MM.1S (cell line): ENCODE measurements at regions not wholly inside any gene's neighbourhood (a gene's known extent, or its start where the extent isn't known, plus 50 kb on each side); places are given as distances from the start of the nearest gene placed in this dataset.

Experiments
- DNase-seq: peaks from one replicate; pipeline ENCODE4 v3.0.0-alpha.2; 2015
- H2AFZ ChIP-seq: fragments of 300-600 bp; sonication (generic); 2 replicates; pipeline ENCODE4 v1.6.0; 2016; ENCODE audit warnings: antibody characterized with exemption, low read length
- H3F3A ChIP-seq: fragments of 300-600 bp; sonication (generic); 2 replicates; pipeline ENCODE4 v1.6.1; 2016; ENCODE audit warnings: mild to moderate bottlenecking, antibody characterized with exemption, low read length, moderate library complexity, mixed read lengths; ENCODE audit not compliant: insufficient read depth
- H3K27ac ChIP-seq: fragments of 300-600 bp; sonication (generic); 2 replicates; pipeline ENCODE4 v1.5.1; 2016; ENCODE audit warnings: mild to moderate bottlenecking, low read length
- H3K27me3 ChIP-seq: fragments of 300-600 bp; sonication (generic); replicated peaks from 2 replicates; pipeline ENCODE4 v1.6.0; 2016; ENCODE audit warnings: low read length; ENCODE audit not compliant: insufficient read depth
- H3K36me3 ChIP-seq: fragments of 300-600 bp; sonication (generic); replicated peaks from 2 replicates; pipeline ENCODE4 v1.6.1; 2016; ENCODE audit warnings: mild to moderate bottlenecking, low read length, mixed read lengths; ENCODE audit not compliant: insufficient read depth
- H3K4me1 ChIP-seq: fragments of 300-600 bp; sonication (generic); 2 replicates; pipeline ENCODE4 v1.6.1; 2016; ENCODE audit warnings: low read length, mixed read lengths
- H3K4me2 ChIP-seq: fragments of 300-600 bp; sonication (generic); 2 replicates; pipeline ENCODE4 v1.6.0; 2016; ENCODE audit warnings: low read depth, low read length
- H3K4me3 ChIP-seq: fragments of 300-600 bp; sonication (generic); 2 replicates; pipeline ENCODE4 v1.5.1; 2016; ENCODE audit warnings: low read length, mixed read lengths
- H3K79me2 ChIP-seq: fragments of 300-600 bp; sonication (generic); 2 replicates; pipeline ENCODE4 v1.6.1; 2016; ENCODE audit warnings: mixed run types, low read length, mixed read lengths
- H3K9ac ChIP-seq: fragments of 300-600 bp; sonication (generic); 2 replicates; pipeline ENCODE4 v1.6.1; 2016; ENCODE audit warnings: low read length, mixed read lengths
- H3K9me2 ChIP-seq: fragments of 300-600 bp; sonication (generic); replicated peaks from 2 replicates; pipeline ENCODE4 v1.6.1; 2016; ENCODE audit warnings: mild to moderate bottlenecking, low read length, mixed read lengths; ENCODE audit not compliant: insufficient read depth
- H3K9me3 ChIP-seq: fragments of 300-600 bp; sonication (generic); replicated peaks from 2 replicates; pipeline ENCODE4 v1.6.1; 2016; ENCODE audit warnings: mild to moderate bottlenecking, low read length, mixed read lengths; ENCODE audit not compliant: insufficient read depth
- H4K20me1 ChIP-seq: fragments of 300-600 bp; sonication (generic); 2 replicates; pipeline ENCODE4 v1.6.1; 2016; ENCODE audit warnings: mild to moderate bottlenecking, low read length, moderate library complexity, mixed read lengths; ENCODE audit not compliant: insufficient read depth
- EZH2 ChIP-seq: fragments of 300-600 bp; sonication (generic); optimal IDR thresholded peaks from 2 replicates; pipeline ENCODE3; 2017; ENCODE audit warnings: low read depth, mild to moderate bottlenecking, antibody characterized with exemption, low read length, mixed read lengths
- EZH2phosphoT487 ChIP-seq: fragments of 300-600 bp; sonication (generic); IDR thresholded peaks from 2 replicates; pipeline ENCODE4 v1.6.1; 2018; ENCODE audit warnings: antibody characterized with exemption, low read length
- TF ChIP-seq, protein P1 (sequence below): fragments of 300-600 bp; sonication (generic); IDR thresholded peaks from 2 replicates; pipeline ENCODE4 v1.5.1; 2016; ENCODE audit warnings: antibody characterized with exemption, low read length, mixed read lengths

DNA sequence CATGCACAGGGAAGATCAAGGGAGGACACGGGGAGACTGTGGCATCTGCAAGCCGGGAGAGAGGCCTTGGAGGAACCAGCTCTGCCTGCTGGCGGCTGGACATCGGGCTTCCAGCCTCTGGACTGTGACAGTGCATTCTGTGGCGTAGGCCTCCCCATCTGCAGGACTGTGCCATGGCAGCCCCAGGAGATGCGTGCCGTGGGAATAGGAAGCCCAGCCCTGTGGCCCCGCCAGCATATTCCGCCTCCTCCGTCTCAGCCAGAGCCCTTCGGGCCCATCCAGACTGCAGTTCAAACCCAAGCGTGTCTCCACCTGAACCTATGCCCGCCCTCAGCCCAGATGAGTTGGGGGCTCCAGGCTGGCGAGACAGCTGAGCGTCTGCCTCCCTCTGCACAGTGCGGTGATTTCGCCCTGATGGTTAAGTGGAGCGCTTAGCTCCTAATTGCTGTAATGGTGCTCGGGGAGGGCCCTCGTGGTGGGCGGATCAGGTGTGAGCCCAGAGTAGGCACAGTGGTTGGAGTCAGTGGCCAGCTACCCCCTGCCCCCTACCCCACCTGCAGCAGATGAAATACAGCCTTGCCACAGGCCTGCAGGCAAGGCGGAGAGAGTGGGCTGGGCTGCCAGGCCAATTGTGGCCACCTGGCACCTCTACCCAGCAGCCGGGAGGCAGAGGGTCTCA lies 133.9 kb downstream of the HMX1 start:
- Histone ChIP-seq H3K27me3 (peaks cover 81% of the 10 kb centered on the region), H3K4me2 (no peak overlapping the region), H3K27ac (no peak overlapping the region), H3F3A (no peaks in the 10 kb centered on the region), H3K4me1 (0 out of 2 replicates have a peak, but pooled peaks cover 6% of the 10 kb centered on the region), H2AFZ (no peak overlapping the region), H3K9ac (no peak overlapping the region), H4K20me1 (no peaks in the 10 kb centered on the region), H3K36me3 (no peaks in the 10 kb centered on the region), H3K79me2 (no peaks in the 10 kb centered on the region), H3K9me2 (no peaks in the 10 kb centered on the region), H3K4me3 (no peak overlapping the region), H3K9me3 (no peaks in the 10 kb centered on the region)
- DNase-seq: no peak
- TF ChIP-seq EZH2 (no peak), EZH2phosphoT487 (no peak)
- TF ChIP-seq, protein P1, sequence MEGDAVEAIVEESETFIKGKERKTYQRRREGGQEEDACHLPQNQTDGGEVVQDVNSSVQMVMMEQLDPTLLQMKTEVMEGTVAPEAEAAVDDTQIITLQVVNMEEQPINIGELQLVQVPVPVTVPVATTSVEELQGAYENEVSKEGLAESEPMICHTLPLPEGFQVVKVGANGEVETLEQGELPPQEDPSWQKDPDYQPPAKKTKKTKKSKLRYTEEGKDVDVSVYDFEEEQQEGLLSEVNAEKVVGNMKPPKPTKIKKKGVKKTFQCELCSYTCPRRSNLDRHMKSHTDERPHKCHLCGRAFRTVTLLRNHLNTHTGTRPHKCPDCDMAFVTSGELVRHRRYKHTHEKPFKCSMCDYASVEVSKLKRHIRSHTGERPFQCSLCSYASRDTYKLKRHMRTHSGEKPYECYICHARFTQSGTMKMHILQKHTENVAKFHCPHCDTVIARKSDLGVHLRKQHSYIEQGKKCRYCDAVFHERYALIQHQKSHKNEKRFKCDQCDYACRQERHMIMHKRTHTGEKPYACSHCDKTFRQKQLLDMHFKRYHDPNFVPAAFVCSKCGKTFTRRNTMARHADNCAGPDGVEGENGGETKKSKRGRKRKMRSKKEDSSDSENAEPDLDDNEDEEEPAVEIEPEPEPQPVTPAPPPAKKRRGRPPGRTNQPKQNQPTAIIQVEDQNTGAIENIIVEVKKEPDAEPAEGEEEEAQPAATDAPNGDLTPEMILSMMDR: no peak

DNA sequence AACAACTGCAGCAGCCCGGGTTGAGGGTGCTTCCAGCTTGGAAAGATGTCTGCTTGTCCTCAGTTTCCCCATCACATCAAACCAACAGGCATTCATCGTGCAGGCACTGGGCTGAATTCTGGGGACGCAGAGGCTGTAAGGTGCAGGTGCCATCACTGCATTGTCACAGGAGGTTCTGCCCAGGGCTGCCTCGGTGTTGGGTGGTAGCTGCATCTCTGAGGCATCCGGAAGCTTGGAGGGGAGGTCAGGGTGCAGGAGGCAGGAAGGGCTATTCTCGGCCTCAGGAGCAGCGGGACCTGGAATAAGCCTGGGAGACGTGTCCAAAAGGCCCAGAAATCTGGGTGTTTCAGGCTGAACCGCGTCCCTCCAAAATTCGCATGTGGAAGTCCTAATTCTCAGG lies 134.6 kb downstream of the HMX1 start:
- peaks cover 81% of the 10 kb centered on the region for H3K27me3 ChIP-seq
- TF ChIP-seq EZH2: no peak
- no peak overlapping the region for H3K9ac ChIP-seq
- H3K79me2 ChIP-seq: no peaks in the 10 kb centered on the region
- H3K27ac ChIP-seq: no peak overlapping the region
- no peak overlapping the region for H2AFZ ChIP-seq
- no peaks in the 10 kb centered on the region for H3F3A ChIP-seq
- no peaks in the 10 kb centered on the region for H3K9me2 ChIP-seq
- H3K4me3 ChIP-seq: no peak overlapping the region
- H3K9me3 ChIP-seq: no peaks in the 10 kb centered on the region
- no peaks in the 10 kb centered on the region for H4K20me1 ChIP-seq
- H3K36me3 ChIP-seq: no peaks in the 10 kb centered on the region
- H3K4me2 ChIP-seq: no peak overlapping the region; the same call in 1 of the 2 replicates
- 0 out of 2 replicates have a peak, but pooled peaks cover 6% of the 10 kb centered on the region for H3K4me1 ChIP-seq
- DNase-seq: no peak

DNA sequence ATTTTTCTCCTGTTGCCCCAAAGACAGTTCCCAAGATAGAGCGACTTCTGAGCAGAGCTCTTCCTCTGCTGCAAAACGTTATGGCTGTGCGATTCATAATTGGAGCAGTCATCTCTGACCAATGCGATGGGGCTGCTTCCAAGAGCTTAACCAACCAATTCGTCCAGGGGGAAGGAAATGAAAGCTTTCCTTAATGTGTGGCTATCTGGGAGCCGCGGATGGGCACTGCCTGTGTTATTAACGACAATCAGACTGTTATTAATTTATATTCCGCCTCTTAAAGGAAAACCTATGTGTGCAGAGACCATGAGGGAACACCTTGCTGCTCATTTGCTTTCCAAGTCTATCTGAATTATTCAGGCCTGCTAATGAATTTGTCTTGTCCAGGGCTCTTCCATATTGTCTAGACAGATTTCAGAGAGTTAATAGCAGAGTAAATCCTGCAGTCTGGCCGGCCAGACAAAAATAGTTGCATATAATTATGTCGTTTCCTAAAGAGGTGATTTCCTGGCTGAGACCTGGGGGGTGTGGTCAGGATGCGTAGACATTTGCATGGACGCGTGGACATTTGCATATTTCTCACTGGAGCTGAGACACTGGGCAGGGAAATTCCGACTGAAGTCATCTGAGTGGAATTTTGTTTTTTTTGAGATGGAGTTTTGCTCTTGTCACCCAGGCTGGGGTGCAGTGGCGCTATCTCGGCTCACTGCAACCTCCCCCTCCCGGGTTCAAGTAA lies 135.4 kb downstream of the HMX1 start:
- no peak overlapping the region for H3K4me3 ChIP-seq
- H3K4me1 ChIP-seq: 0 out of 2 replicates have a peak, but pooled peaks cover 6% of the 10 kb centered on the region
- H3K9ac ChIP-seq: no peak overlapping the region

More for the DNA sequence above, 135.4 kb downstream of the HMX1 start:
- H4K20me1 ChIP-seq: no peaks in the 10 kb centered on the region
- H3K36me3 ChIP-seq: no peaks in the 10 kb centered on the region
- no peaks in the 10 kb centered on the region for H3F3A ChIP-seq
- no peaks in the 10 kb centered on the region for H3K9me3 ChIP-seq
- H3K9me2 ChIP-seq: no peaks in the 10 kb centered on the region
- no peak for TF ChIP-seq EZH2phosphoT487
- TF ChIP-seq, protein P1: no peak
- no peak for TF ChIP-seq EZH2
- H3K27me3 ChIP-seq: peaks cover 80% of the 10 kb centered on the region
- DNase-seq: peak; percentile 21
- no peak overlapping the region for H2AFZ ChIP-seq
- no peaks in the 10 kb centered on the region for H3K79me2 ChIP-seq
- peak overlapping the region; percentile 51 for H3K4me2 ChIP-seq
- no peak overlapping the region for H3K27ac ChIP-seq
